ENCODE measurements at regions not wholly inside any gene's neighbourhood (a gene's known extent, or its start where the extent isn't known, plus 50 kb on each side); places are given as distances from the start of the nearest gene placed in this dataset.

GRCh38 chr3:17806201-17806600 lies 63.8 kb upstream of the TBC1D5 start:
- TF ChIP-seq EZH2 (IDR thresholded peaks at IDR 0.05; ENCODE audit: insufficient read depth, low read length): no peak
- TF ChIP-seq CTCF (IDR thresholded peaks at IDR 0.05; ENCODE audit: insufficient read depth, low read depth, low read length): no peak

Data from astrocyte (in vitro differentiated cells and primary cell).